Trophoblast cell (in vitro differentiated cells and primary cell): ENCODE measurements at regions not wholly inside any gene's neighbourhood (a gene's known extent, or its start where the extent isn't known, plus 50 kb on each side); places are given as distances from the start of the nearest gene placed in this dataset.

Source experiments
- DNase-seq, 2 donors: peaks; one replicate each; pipeline ENCODE4 v3.0.0-alpha.2; 2016
- H2AFZ ChIP-seq: 2 replicates; pipeline ENCODE4 v1.6.1; 2013; ENCODE audit warnings: low read length, moderate library complexity, mild to moderate bottlenecking; ENCODE audit not compliant: insufficient read depth, poor library complexity
- H2AK5ac ChIP-seq: 2 replicates; pipeline ENCODE4 v1.6.1; 2013; ENCODE audit warnings: mild to moderate bottlenecking, low read length
- H2BK120ac ChIP-seq: 2 replicates; pipeline ENCODE4 v1.6.1; 2013; ENCODE audit warnings: low read length, mild to moderate bottlenecking, moderate library complexity; ENCODE audit not compliant: insufficient read depth, poor library complexity
- H2BK12ac ChIP-seq: 2 replicates; pipeline ENCODE4 v1.6.1; 2013; ENCODE audit warnings: mild to moderate bottlenecking, low read length, moderate library complexity
- H2BK5ac ChIP-seq: 2 replicates; pipeline ENCODE4 v1.6.1; 2013; ENCODE audit warnings: low read length, low read depth, moderate library complexity, mild to moderate bottlenecking; ENCODE audit not compliant: poor library complexity
- H3K14ac ChIP-seq: 2 replicates; pipeline ENCODE4 v1.6.1; 2013; ENCODE audit warnings: mild to moderate bottlenecking, low read length
- H3K18ac ChIP-seq: 2 replicates; pipeline ENCODE4 v1.6.1; 2013; ENCODE audit warnings: mild to moderate bottlenecking, low read length
- H3K23ac ChIP-seq: 2 replicates; pipeline ENCODE4 v1.6.1; 2013; ENCODE audit warnings: low read length
- H3K27ac ChIP-seq: 2 replicates; pipeline ENCODE4 v1.5.1; 2013; ENCODE audit warnings: low read depth, mild to moderate bottlenecking, inconsistent platforms, low read length, moderate library complexity
- H3K27me3 ChIP-seq: 2 replicates; pipeline ENCODE4 v1.6.1; 2013; ENCODE audit warnings: inconsistent platforms, mild to moderate bottlenecking, low read length, moderate library complexity; ENCODE audit not compliant: insufficient read depth
- H3K36me3 ChIP-seq, 2 experiments: 1 replicate in 1 of 2; 2 replicates in 1 of 2; pipeline ENCODE4 v1.6.1; 2013; ENCODE audit warnings: low read length in 2 of 2, mild to moderate bottlenecking in 2 of 2, moderate library complexity in 1 of 2; ENCODE audit not compliant: insufficient read depth in 2 of 2, control insufficient read depth in 1 of 2
- H3K4ac ChIP-seq: 2 replicates; pipeline ENCODE4 v1.6.1; 2013; ENCODE audit warnings: low read depth, mild to moderate bottlenecking, low read length, moderate library complexity
- H3K4me1 ChIP-seq, 2 experiments: 1 replicate in 1 of 2; 2 replicates in 1 of 2; pipeline ENCODE4 v1.6.1; 2013; ENCODE audit warnings: low read length in 2 of 2, mild to moderate bottlenecking in 2 of 2, moderate library complexity in 1 of 2; ENCODE audit not compliant: insufficient read depth in 2 of 2, control insufficient read depth in 1 of 2
- H3K4me2 ChIP-seq: 2 replicates; pipeline ENCODE4 v1.6.1; 2013; ENCODE audit warnings: inconsistent platforms, mild to moderate bottlenecking, low read length, moderate library complexity
- H3K4me3 ChIP-seq: 2 replicates; pipeline ENCODE4 v1.5.1; 2013; ENCODE audit warnings: mild to moderate bottlenecking, low read depth, low read length, inconsistent platforms
- H3K79me1 ChIP-seq: one replicate; pipeline ENCODE4 v1.6.1; 2013; ENCODE audit warnings: low read length
- H3K79me2 ChIP-seq: 2 replicates; pipeline ENCODE4 v1.6.1; 2013; ENCODE audit warnings: low read length, mild to moderate bottlenecking; ENCODE audit not compliant: control insufficient read depth, insufficient read depth, poor library complexity
- H3K9ac ChIP-seq: 2 replicates; pipeline ENCODE4 v1.6.1; 2013; ENCODE audit warnings: mild to moderate bottlenecking, low read length
- H3K9me3 ChIP-seq: 2 replicates; pipeline ENCODE4 v1.6.1; 2013; ENCODE audit warnings: low read depth, mild to moderate bottlenecking, control low read depth, inconsistent platforms, low read length; ENCODE audit not compliant: insufficient read depth
- H4K12ac ChIP-seq: 2 replicates; pipeline ENCODE4 v1.6.1; 2013; ENCODE audit warnings: low read depth, mild to moderate bottlenecking, low read length, moderate library complexity
- H4K8ac ChIP-seq: 2 replicates; pipeline ENCODE4 v1.6.1; 2013; ENCODE audit warnings: low read depth, mild to moderate bottlenecking, low read length, moderate library complexity
- H4K91ac ChIP-seq: one replicate; pipeline ENCODE4 v1.6.1; 2013; ENCODE audit warnings: low read depth, mild to moderate bottlenecking, low read length, moderate library complexity
- WGBS: extraction: QIAGEN DNeasy Blood & Tissue Kit; methylation state at CpG from one replicate; pipeline ENCODE4 v1.1.7; 2013; ENCODE audit warnings: missing lambda C conversion rate; ENCODE audit not compliant: insufficient read length, insufficient coverage; ENCODE audit errors: extremely low coverage; 5-methylcytosine and 5-hydroxymethylcytosine counted together

DNA sequence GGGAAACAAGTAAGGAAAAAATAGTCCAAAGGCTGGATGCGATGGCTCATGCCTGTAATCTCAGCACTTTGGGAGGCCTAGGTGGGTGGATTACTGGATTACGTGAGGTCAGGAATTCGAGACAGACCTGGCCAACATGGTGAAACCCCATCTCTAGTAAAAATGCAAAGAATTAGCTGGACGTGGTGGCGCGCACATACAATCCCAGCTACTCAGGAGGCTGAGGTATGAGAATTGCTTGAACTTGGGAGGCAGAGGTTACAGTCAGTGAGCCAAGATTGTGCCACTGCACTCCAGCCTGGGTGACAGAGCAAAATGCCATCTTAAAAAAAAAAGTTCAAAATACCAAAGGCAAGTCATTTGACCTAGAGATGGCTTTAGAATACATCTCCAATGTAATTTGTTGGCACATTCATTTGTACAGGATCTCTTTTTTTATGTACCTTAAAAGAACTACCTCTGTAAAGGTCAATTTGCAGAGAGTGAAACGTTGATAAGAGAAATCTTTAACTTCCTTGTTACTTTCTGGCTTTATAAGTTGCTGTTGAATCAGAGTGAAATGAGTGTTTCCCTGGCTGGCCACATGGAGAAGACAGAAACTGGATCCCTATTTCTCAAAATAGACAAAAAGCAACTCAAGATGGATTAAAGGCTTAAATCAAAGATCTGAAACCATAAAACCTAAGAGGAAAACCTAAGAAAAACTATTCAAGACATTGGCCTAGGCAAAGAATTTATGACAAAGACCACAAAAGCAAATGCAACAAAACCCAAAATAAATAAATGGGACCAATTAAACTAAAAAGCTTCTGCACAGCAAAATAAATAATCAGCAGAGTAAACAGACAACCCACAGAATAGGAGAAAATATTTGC, 260.7 kb downstream of the KLF6 start:
- WGBS, result no CpG with 5 or more reads among the region's 7 CpGs
- Histone ChIP-seq H4K91ac (no peak overlapping the region), H3K9ac (no peak overlapping the region), H4K8ac (no peak overlapping the region), H2AFZ (no peak overlapping the region), H2AK5ac (no peak overlapping the region), H3K4me3 (no peak overlapping the region), H3K18ac (no peak overlapping the region), H4K12ac (no peak overlapping the region), H2BK5ac (no peak overlapping the region), H3K27ac (no peak overlapping the region), H3K4me1 (peaks cover 3 to 6% of the 10 kb centered on the region in 2 experiments), H2BK12ac (no peak overlapping the region), H2BK120ac (no peak overlapping the region), H3K23ac (no peak overlapping the region), H3K14ac (no peak overlapping the region), H3K79me1 (peaks cover 5% of the 10 kb centered on the region), H3K9me3 (no peaks in the 10 kb centered on the region), H3K27me3 (no peaks in the 10 kb centered on the region), H3K4ac (no peak overlapping the region), H3K36me3 (no peaks in the 10 kb centered on the region), H3K79me2 (peaks cover 2% of the 10 kb centered on the region), H3K4me2 (no peak overlapping the region)
- peak; percentile 92 for DNase-seq

DNA sequence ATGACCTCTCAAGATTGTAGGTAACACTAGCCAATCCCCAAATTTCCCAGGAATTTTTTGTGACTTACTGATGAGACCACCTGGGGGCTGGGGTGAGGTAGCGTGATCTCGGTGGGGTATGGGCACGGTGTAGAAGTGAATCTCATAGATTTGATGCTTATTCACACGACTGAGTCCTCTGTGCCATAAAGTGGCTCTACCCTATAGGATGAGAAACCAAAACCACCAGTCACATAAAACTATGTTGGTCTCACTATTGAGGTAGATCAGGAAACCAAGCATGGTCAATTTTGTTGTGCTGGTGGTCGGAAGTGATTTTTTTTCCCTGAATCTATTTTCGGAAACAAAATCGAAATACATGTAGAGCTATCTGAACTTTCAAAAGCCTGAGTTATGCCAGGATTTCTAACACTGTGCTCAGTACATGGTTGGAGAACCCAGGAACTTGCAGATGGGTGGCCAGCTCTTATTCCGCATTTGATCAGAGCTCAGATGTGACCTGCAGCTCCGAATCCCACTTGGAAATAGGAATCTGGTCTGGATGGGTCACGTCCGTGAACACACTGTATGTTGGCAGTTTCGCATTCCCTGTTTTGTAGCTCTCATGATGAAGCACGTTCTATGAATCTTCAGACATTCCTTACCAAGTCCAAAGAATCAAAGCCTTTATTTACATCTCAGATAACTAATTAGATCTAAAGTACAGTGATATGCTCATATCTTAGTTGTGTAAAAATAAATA, 261.5 kb downstream of the KLF6 start:
- Histone ChIP-seq H3K9me3 (no peaks in the 10 kb centered on the region), H2AFZ (no peak overlapping the region), H4K12ac (no peak overlapping the region), H3K4me3 (no peak overlapping the region), H2BK5ac (no peak overlapping the region), H3K18ac (no peak overlapping the region), H2AK5ac (no peak overlapping the region), H4K91ac (no peak overlapping the region), H3K79me2 (peaks cover 2% of the 10 kb centered on the region), H2BK12ac (peak overlapping the region; percentile 18), H3K4ac (no peak overlapping the region), H3K23ac (no peak overlapping the region), H3K9ac (no peak overlapping the region), H3K27me3 (no peaks in the 10 kb centered on the region), H3K4me2 (no peak overlapping the region), H3K14ac (no peak overlapping the region), H3K4me1 (peaks cover 3 to 6% of the 10 kb centered on the region in 2 experiments), H3K79me1 (peaks cover 5% of the 10 kb centered on the region), H4K8ac (no peak overlapping the region), H2BK120ac (no peak overlapping the region), H3K27ac (no peak overlapping the region), H3K36me3 (no peaks in the 10 kb centered on the region)
- WGBS, result no CpG with 5 or more reads among the region's 13 CpGs
- DNase-seq, result peak; percentile 75 to 85

- Histone ChIP-seq H3K4me3 (no peak overlapping the region), H3K18ac (no peak overlapping the region), H2AFZ (no peak overlapping the region), H3K36me3 (no peaks in the 10 kb centered on the region), H4K8ac (no peak overlapping the region), H3K23ac (no peak overlapping the region), H3K9me3 (peaks cover 4% of the 10 kb centered on the region), H2BK12ac (peak overlapping the region; percentile 67), H3K79me2 (no peaks in the 10 kb centered on the region), H3K14ac (no peak overlapping the region), H4K91ac (peak overlapping the region; percentile 20), H3K9ac (no peak overlapping the region), H3K27me3 (no peaks in the 10 kb centered on the region), H3K27ac (no peak overlapping the region), H2BK5ac (no peak overlapping the region), H4K12ac (no peak overlapping the region), H2BK120ac (peak overlapping the region; percentile 36), H3K4me2 (no peak overlapping the region), H2AK5ac (peak overlapping the region; percentile 51), H3K79me1 (no peaks in the 10 kb centered on the region), H3K4ac (no peak overlapping the region), H3K4me1 (peaks cover 0 to 2% of the 10 kb centered on the region in 2 experiments)
- DNase-seq, result no peak
- no CpG with 5 or more reads among the region's 15 CpGs for WGBS
These were observed 268.1 kb downstream of the KLF6 start for GRCh38 chr10:3516923-3517255.

DNA sequence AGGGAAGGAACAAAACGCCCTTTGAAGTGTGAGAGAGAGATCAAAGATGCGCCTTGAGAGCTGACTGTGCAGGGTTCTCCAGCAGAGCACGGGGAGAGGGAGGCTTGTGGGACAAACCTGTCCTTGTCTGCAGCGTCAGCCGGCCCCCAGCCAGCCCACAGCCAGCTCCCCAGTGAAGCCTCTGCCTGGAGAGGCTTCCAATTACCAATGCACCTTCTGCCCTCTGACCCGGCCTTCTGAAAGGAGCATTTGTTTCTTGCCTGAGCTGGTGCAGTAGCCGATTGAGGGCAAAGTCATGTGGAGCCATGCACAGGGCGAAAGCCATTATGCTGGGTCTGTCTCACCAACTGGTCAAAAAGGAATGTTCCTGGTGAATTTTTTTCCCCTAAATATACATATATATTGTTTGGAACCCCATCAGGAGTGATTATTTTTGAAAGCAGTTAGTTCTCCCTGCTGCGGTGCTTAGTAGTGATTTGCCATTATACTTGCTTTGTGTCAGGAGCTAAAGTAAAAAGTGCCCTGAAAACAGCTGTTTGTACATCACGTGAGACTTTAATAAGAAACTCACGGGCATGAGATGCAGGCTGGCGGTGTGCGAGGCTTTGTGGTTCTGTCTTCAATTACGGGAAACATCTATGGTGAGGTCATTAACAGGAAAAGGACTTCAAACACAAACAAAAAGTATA, 268.6 kb downstream of the KLF6 start:
- H2BK5ac ChIP-seq, result no peak overlapping the region
- H2BK12ac ChIP-seq, result no peak overlapping the region
- no peaks in the 10 kb centered on the region for H3K79me1 ChIP-seq
- H3K9ac ChIP-seq, result no peak overlapping the region
- peaks cover 0 to 2% of the 10 kb centered on the region in 2 experiments for H3K4me1 ChIP-seq
- no peaks in the 10 kb centered on the region for H3K79me2 ChIP-seq
- no peak overlapping the region for H3K23ac ChIP-seq
- H4K8ac ChIP-seq, result no peak overlapping the region
- H4K91ac ChIP-seq, result no peak overlapping the region
- H3K4ac ChIP-seq, result no peak overlapping the region
- H2AFZ ChIP-seq, result no peak overlapping the region
- H3K18ac ChIP-seq, result no peak overlapping the region
- H4K12ac ChIP-seq, result no peak overlapping the region
- no CpG with 5 or more reads among the region's 14 CpGs for WGBS
- no peak overlapping the region for H3K14ac ChIP-seq
- H3K4me3 ChIP-seq, result no peak overlapping the region
- DNase-seq, result no peak
- H2BK120ac ChIP-seq, result no peak overlapping the region
- H3K27ac ChIP-seq, result no peak overlapping the region
- no peak overlapping the region for H2AK5ac ChIP-seq
- H3K36me3 ChIP-seq, result no peaks in the 10 kb centered on the region
- no peak overlapping the region for H3K4me2 ChIP-seq
- H3K27me3 ChIP-seq, result no peaks in the 10 kb centered on the region
- H3K9me3 ChIP-seq, result peaks cover 4% of the 10 kb centered on the region
